ENCODE measurements at regions not wholly inside any gene's neighbourhood (a gene's known extent, or its start where the extent isn't known, plus 50 kb on each side); places are given as distances from the start of the nearest gene placed in this dataset.

- TF ChIP-seq CTCF (IDR thresholded peaks at IDR 0.05) (no peak), EP300 (IDR thresholded peaks at IDR 0.05) (no peak), POLR2AphosphoS5 (IDR thresholded peaks at IDR 0.05) (no peak)
These were observed 1474.0 kb downstream of the PCDH9 start for GRCh38 chr13:65756071-65756671.

All from suprapubic skin (tissue), 4 donors.